GM12874 (cell line): ENCODE measurements at regions not wholly inside any gene's neighbourhood (a gene's known extent, or its start where the extent isn't known, plus 50 kb on each side); places are given as distances from the start of the nearest gene placed in this dataset.

Experiments
- CTCF ChIP-seq: IDR thresholded peaks from 2 replicates; pipeline ENCODE4 v1.5.1; 2011; ENCODE audit warnings: low read depth, mild to moderate bottlenecking, control low read depth, low read length, moderate library complexity; ENCODE audit not compliant: insufficient read depth

- no peak for TF ChIP-seq CTCF
Observed at GRCh38 chr7:118053353-118053752, 130.6 kb upstream of the LSM8 start.

GRCh38 chr7:118054529-118054928, 129.4 kb upstream of the LSM8 start:
- TF ChIP-seq CTCF, result no peak

- TF ChIP-seq CTCF, result no peak
Observed at GRCh38 chr7:118055647-118056046, 128.3 kb upstream of the LSM8 start.

- no peak for TF ChIP-seq CTCF
Observed at GRCh38 chr7:118057404-118057803, 126.6 kb upstream of the LSM8 start.

GRCh38 chr7:118059209-118059608, 124.8 kb upstream of the LSM8 start:
- no peak for TF ChIP-seq CTCF

- TF ChIP-seq CTCF, result no peak
Observed at GRCh38 chr7:118060692-118061091, 123.3 kb upstream of the LSM8 start.

GRCh38 chr7:118061386-118061785, 122.6 kb upstream of the LSM8 start:
- no peak for TF ChIP-seq CTCF
